Cardiac fibroblast (primary cell): ENCODE measurements at regions not wholly inside any gene's neighbourhood (a gene's known extent, or its start where the extent isn't known, plus 50 kb on each side); places are given as distances from the start of the nearest gene placed in this dataset.

ENCODE experiments used
- DNase-seq, 2 donors: peaks; one replicate each; pipeline versions ENCODE4 v3.0.0 to v3.0.0-alpha.2; 2010; ENCODE audit warnings: low read depth in 2 of 2
- H3K4me3 ChIP-seq, 2 donors: replicated peaks in 1 of 2; 1 replicate in 1 of 2; 2 replicates in 1 of 2; pipeline ENCODE4 v1.5.1; 2011; ENCODE audit warnings: low read depth in 2 of 2, low read length in 2 of 2, mild to moderate bottlenecking in 2 of 2, moderate library complexity in 1 of 2
- CTCF ChIP-seq: IDR thresholded peaks from one replicate; pipeline ENCODE4 v1.5.1; 2011; ENCODE audit warnings: low read depth, mild to moderate bottlenecking, low read length, inconsistent platforms

GRCh38 chr1:233549404-233549803 lies 64.5 kb upstream of the KCNK1 start:
- no peak overlapping the region for H3K4me3 ChIP-seq
- no peak for DNase-seq
- no peak for TF ChIP-seq CTCF

- no peak for TF ChIP-seq CTCF
- H3K4me3 ChIP-seq, result no peak overlapping the region
- DNase-seq, result no peak
These were observed 64.0 kb upstream of the KCNK1 start for GRCh38 chr1:233549917-233550316.

GRCh38 chr1:233554037-233554436 lies 59.9 kb upstream of the KCNK1 start:
- DNase-seq, result no peak
- H3K4me3 ChIP-seq, result no peak overlapping the region
- no peak for TF ChIP-seq CTCF

GRCh38 chr1:233561708-233562426 lies 52.0 kb upstream of the KCNK1 start:
- H3K4me3 ChIP-seq, result no peak overlapping the region
- no peak for TF ChIP-seq CTCF
- no peak for DNase-seq
